CD14-positive monocyte (primary cell): ENCODE measurements at regions not wholly inside any gene's neighbourhood (a gene's known extent, or its start where the extent isn't known, plus 50 kb on each side); places are given as distances from the start of the nearest gene placed in this dataset.
"Not testable (repeated sequence)": the region's sequence is repeated elsewhere in the genome, so short reads cannot be mapped to it uniquely, and the experiment has no call there.

Source experiments
- DNase-seq, 3 donors: peaks; one replicate each; pipeline ENCODE4 v3.0.0-alpha.2; 2011 to 2022
- H2AFZ ChIP-seq: 2 replicates; pipeline ENCODE4 v1.6.0; 2012; ENCODE audit warnings: mild to moderate bottlenecking, low read depth, low read length, inconsistent platforms; ENCODE audit not compliant: insufficient read depth, poor library complexity, severe bottlenecking
- H3K27ac ChIP-seq, 2 donors: 1 replicate in 1 of 2; 2 replicates in 1 of 2; pipeline ENCODE4 v1.5.1; 2012 to 2013; ENCODE audit warnings: low read length in 2 of 2, control low read depth in 1 of 2, inconsistent platforms in 1 of 2, low read depth in 1 of 2, mild to moderate bottlenecking in 1 of 2
- H3K27me3 ChIP-seq, 2 donors: one replicate each; pipeline versions ENCODE4 v1.6.0 to v1.6.1; 2011 to 2013; ENCODE audit warnings: low read length in 2 of 2; ENCODE audit not compliant: control insufficient read depth in 2 of 2, insufficient read depth in 2 of 2
- H3K36me3 ChIP-seq, 2 donors: replicated peaks in 1 of 2; 1 replicate in 1 of 2; 2 replicates in 1 of 2; pipeline versions ENCODE4 v1.5.1 to v1.6.1; 2012 to 2013; ENCODE audit warnings: low read length in 2 of 2, control low read depth in 1 of 2, inconsistent platforms in 1 of 2, mild to moderate bottlenecking in 1 of 2; ENCODE audit not compliant: insufficient read depth in 2 of 2, control insufficient read depth in 1 of 2
- H3K4me1 ChIP-seq, 2 donors: 1 replicate in 1 of 2; 2 replicates in 1 of 2; pipeline versions ENCODE4 v1.5.1 to v1.6.1; 2012 to 2013; ENCODE audit warnings: low read length in 2 of 2, control low read depth in 1 of 2, inconsistent platforms in 1 of 2, mild to moderate bottlenecking in 1 of 2, moderate library complexity in 1 of 2; ENCODE audit not compliant: insufficient read depth in 2 of 2, control insufficient read depth in 1 of 2
- H3K4me2 ChIP-seq: replicated peaks from 2 replicates; pipeline ENCODE3; 2012; ENCODE audit warnings: low read length, moderate library complexity, mild to moderate bottlenecking; ENCODE audit not compliant: poor library complexity, severe bottlenecking; ENCODE audit errors: extremely low read depth
- H3K4me3 ChIP-seq, 3 experiments: fragments of 200-600 bp in 1 of 3; sonication (generic) in 1 of 3; replicated peaks in 1 of 3; 1 replicate in 2 of 3; 2 replicates in 1 of 3; pipeline ENCODE4 v1.5.1; 2011 to 2013; ENCODE audit warnings: low read length in 3 of 3, mild to moderate bottlenecking in 3 of 3, control low read depth in 2 of 3, low read depth in 2 of 3, inconsistent platforms in 1 of 3, moderate library complexity in 1 of 3
- H3K79me2 ChIP-seq: 2 replicates; pipeline ENCODE4 v1.6.0; 2012; ENCODE audit warnings: mild to moderate bottlenecking, control low read depth, inconsistent platforms, low read length, moderate library complexity; ENCODE audit not compliant: insufficient read depth
- H3K9ac ChIP-seq: 2 replicates; pipeline ENCODE4 v1.6.0; 2017; ENCODE audit warnings: low read length, mild to moderate bottlenecking; ENCODE audit not compliant: insufficient read depth, poor library complexity, severe bottlenecking
- H3K9me3 ChIP-seq, 2 donors: replicated peaks in 1 of 2; 1 replicate in 1 of 2; 2 replicates in 1 of 2; pipeline versions ENCODE4 v1.5.1 to v1.6.1; 2012 to 2013; ENCODE audit warnings: low read length in 2 of 2, control low read depth in 1 of 2; ENCODE audit not compliant: control insufficient read depth in 1 of 2, insufficient read depth in 1 of 2
- H4K20me1 ChIP-seq: 2 replicates; pipeline ENCODE4 v1.6.0; 2012; ENCODE audit warnings: mild to moderate bottlenecking, low read length, control low read depth, moderate library complexity; ENCODE audit not compliant: insufficient read depth
- H3K27ac Mint-ChIP-seq, 7 donors: one replicate each; pipeline ENCODE4 v1.8.0; 2020; ENCODE audit warnings: mild to moderate bottlenecking in 7 of 7, mixed read lengths in 7 of 7, moderate library complexity in 6 of 7, inconsistent platforms in 2 of 7
- H3K27me3 Mint-ChIP-seq, 3 donors: one replicate each; pipeline ENCODE4 v1.8.0; 2021 to 2022; ENCODE audit warnings: low read depth in 3 of 3, mild to moderate bottlenecking in 3 of 3, mixed read lengths in 3 of 3, moderate library complexity in 3 of 3, inconsistent platforms in 1 of 3
- H3K36me3 Mint-ChIP-seq, 2 donors: one replicate each; pipeline ENCODE4 v1.8.0; 2020; ENCODE audit warnings: mixed read lengths in 2 of 2, inconsistent platforms in 1 of 2, mild to moderate bottlenecking in 1 of 2
- H3K4me1 Mint-ChIP-seq: one replicate; pipeline ENCODE4 v1.8.0; 2020; ENCODE audit warnings: mild to moderate bottlenecking, mixed read lengths
- H3K4me3 Mint-ChIP-seq, 2 donors: one replicate each; pipeline ENCODE4 v1.8.0; 2020; ENCODE audit warnings: mild to moderate bottlenecking in 2 of 2, mixed read lengths in 2 of 2, moderate library complexity in 1 of 2
- H3K9me3 Mint-ChIP-seq, 7 donors: one replicate each; pipeline ENCODE4 v1.8.0; 2020 to 2022; ENCODE audit warnings: mixed read lengths in 7 of 7, mild to moderate bottlenecking in 6 of 7, moderate library complexity in 6 of 7, inconsistent platforms in 2 of 7
- WGBS: methylation state at CpG from one replicate; pipeline ENCODE4 v1.1.5; 2013; ENCODE audit warnings: missing lambda C conversion rate; ENCODE audit not compliant: insufficient coverage; 5-methylcytosine and 5-hydroxymethylcytosine counted together
- intact Hi-C, 2 donors: fragments of 100-400 bp; cut with micrococcal nuclease; formaldehyde crosslinking; loops; one replicate each; pipeline versions ENCODE4 v1.15.0 to v1.15.1; 2023
- TF ChIP-seq, protein P1 (sequence below): fragments of 200-600 bp; IDR thresholded peaks from one replicate; pipeline ENCODE4 v1.8.0; 2022; ENCODE audit warnings: antibody characterized with exemption, mild to moderate bottlenecking

DNA sequence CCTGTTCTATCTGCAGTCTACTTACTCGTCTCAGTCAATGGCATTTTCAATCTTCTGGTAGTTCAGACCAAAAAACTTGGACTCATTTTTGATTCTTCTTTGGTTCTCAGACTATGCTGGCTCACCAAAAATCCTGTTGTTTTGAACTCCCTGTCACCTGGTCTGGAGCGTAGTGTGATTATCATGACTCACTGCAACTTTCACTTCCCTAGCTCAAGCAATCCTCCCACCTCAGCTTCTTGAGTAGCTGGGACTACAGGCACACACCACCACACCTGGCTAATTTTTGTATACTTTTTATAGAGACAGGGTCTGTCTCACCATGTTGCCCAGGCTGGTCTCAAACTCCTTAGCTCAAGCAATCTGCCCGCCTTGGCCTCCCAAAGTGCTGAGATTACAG lies 163.3 kb upstream of the CDH7 start:
- no peaks in the 10 kb centered on the region for H3K36me3 Mint-ChIP-seq
- Histone ChIP-seq H3K27me3 (no peaks in the 10 kb centered on the region), H3K9me3 (no peaks in the 10 kb centered on the region), H3K27ac (no peak overlapping the region), H3K36me3 (no peaks in the 10 kb centered on the region), H3K9ac (no peak overlapping the region), H4K20me1 (no peaks in the 10 kb centered on the region), H2AFZ (no peak overlapping the region), H3K79me2 (no peaks in the 10 kb centered on the region), H3K4me3 (no peak overlapping the region), H3K4me2 (no peak overlapping the region), H3K4me1 (no peaks in the 10 kb centered on the region)
- H3K27ac Mint-ChIP-seq: no peak overlapping the region
- no peaks in the 10 kb centered on the region for H3K4me1 Mint-ChIP-seq
- H3K27me3 Mint-ChIP-seq: peaks cover 0 to 2% (median 0%) of the 10 kb centered on the region in 3 donors
- intact Hi-C loops: no loop called here
- DNase-seq: no peak
- whole genome bisulfite sequencing: 94% methylated on average over 2 of the region's 3 CpGs
- no peak overlapping the region for H3K4me3 Mint-ChIP-seq
- H3K9me3 Mint-ChIP-seq: peaks cover 0 to 5% (median 3%) of the 10 kb centered on the region in 7 donors
- TF ChIP-seq, protein P1, sequence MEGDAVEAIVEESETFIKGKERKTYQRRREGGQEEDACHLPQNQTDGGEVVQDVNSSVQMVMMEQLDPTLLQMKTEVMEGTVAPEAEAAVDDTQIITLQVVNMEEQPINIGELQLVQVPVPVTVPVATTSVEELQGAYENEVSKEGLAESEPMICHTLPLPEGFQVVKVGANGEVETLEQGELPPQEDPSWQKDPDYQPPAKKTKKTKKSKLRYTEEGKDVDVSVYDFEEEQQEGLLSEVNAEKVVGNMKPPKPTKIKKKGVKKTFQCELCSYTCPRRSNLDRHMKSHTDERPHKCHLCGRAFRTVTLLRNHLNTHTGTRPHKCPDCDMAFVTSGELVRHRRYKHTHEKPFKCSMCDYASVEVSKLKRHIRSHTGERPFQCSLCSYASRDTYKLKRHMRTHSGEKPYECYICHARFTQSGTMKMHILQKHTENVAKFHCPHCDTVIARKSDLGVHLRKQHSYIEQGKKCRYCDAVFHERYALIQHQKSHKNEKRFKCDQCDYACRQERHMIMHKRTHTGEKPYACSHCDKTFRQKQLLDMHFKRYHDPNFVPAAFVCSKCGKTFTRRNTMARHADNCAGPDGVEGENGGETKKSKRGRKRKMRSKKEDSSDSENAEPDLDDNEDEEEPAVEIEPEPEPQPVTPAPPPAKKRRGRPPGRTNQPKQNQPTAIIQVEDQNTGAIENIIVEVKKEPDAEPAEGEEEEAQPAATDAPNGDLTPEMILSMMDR: no peak

DNA sequence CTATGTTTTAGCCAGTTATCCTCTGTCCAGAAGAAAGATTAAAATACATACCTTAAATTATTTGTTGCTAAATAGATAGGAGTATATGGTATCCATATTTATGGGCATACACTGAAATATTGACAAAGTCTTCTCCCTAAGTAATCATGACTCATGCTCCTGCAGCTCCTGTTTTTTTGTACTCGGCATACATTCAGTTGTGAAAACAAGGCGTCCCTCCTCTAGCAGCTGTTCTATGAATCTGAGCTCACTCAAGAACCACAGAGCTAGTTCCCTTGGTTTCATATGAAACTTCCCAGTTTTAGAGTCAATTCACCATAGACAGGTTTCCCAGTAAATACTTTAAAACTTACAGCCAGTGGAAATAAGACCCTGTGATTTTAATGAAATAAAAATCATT lies 168.7 kb upstream of the CDH7 start:
- H3K27me3 Mint-ChIP-seq, H3K9me3 ChIP-seq, H3K36me3 ChIP-seq, H4K20me1 ChIP-seq, DNase-seq, H3K27ac Mint-ChIP-seq, H3K27ac ChIP-seq, H3K4me3 Mint-ChIP-seq, H3K36me3 Mint-ChIP-seq, H3K9me3 Mint-ChIP-seq, H3K9ac ChIP-seq, H3K27me3 ChIP-seq, H3K4me3 ChIP-seq, H2AFZ ChIP-seq, H3K4me1 ChIP-seq, H3K4me1 Mint-ChIP-seq, intact Hi-C loops, H3K79me2 ChIP-seq, H3K4me2 ChIP-seq: not testable (repeated sequence)
- WGBS: no CpG with 5 or more reads among the region's 2 CpGs
